Erythroblast (primary cell): ENCODE measurements at regions not wholly inside any gene's neighbourhood (a gene's known extent, or its start where the extent isn't known, plus 50 kb on each side); places are given as distances from the start of the nearest gene placed in this dataset.

ENCODE experiments used
- GATA1 ChIP-seq: IDR thresholded peaks from 2 replicates; pipeline ENCODE4 v1.6.1; 2011; ENCODE audit warnings: low read depth, mild to moderate bottlenecking, control low read depth, low read length, moderate library complexity
- POLR2A ChIP-seq: IDR thresholded peaks from 2 replicates; pipeline ENCODE4 v1.6.1; 2011; ENCODE audit warnings: mild to moderate bottlenecking, low read length

DNA sequence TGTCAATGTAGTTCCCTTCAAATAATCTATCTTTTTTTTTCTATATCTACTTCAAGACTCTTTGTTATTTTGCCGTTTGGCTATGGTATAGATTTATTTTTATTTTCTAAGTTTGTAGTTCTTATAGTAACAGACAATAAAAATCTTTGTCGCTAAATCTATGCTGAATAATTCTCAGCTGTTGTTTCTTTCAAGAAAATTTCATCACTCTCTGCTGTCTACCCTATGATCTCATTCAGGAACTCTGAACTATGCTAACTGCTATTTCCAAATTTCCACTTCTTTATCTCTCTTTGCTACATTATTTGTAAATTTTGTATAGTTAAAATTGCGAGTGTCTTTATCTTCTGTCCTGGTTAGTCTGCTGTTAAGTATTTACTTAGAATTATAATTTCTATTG lies 353.6 kb downstream of the LRFN5 start:
- TF ChIP-seq POLR2A: no peak
- no peak for TF ChIP-seq GATA1
